SU-DHL-6 (cell line): ENCODE measurements at regions not wholly inside any gene's neighbourhood (a gene's known extent, or its start where the extent isn't known, plus 50 kb on each side); places are given as distances from the start of the nearest gene placed in this dataset.

Experiments used
- EZH2phosphoT487 ChIP-seq: fragments of 200-600 bp; sonication (generic), shearing (Covaris generic); conservative IDR thresholded peaks from 2 replicates; pipeline ENCODE4 v1.6.1; 2018; ENCODE audit warnings: mild to moderate bottlenecking, antibody characterized with exemption, low read length, moderate library complexity, mixed read lengths
- TF ChIP-seq, protein P1 (sequence below): fragments of 200-600 bp; sonication (generic); IDR thresholded peaks from one replicate; pipeline ENCODE4 v1.5.1; 2017; ENCODE audit warnings: antibody characterized with exemption, mild to moderate bottlenecking, low read length, moderate library complexity; ENCODE audit not compliant: insufficient read depth, poor library complexity, severe bottlenecking

DNA sequence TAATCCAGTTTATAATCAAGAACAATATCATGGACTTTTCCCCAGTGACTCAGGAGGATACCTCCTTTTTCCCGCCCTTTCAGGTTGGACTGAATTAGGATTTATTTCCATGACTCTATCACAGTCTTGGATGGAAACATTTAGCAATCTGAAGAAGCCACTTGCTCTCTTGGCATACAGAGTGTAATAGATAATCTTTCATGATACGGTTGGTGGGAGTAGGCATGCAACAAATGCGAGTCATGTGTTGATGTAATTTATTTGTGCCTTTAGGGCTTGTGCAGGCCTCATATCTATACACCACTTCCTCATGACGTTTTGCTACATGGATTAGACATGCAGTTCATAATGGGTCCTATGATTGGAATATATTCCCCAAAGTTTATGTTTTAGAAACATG is 54.2 kb upstream of the MCTP2 start:
- TF ChIP-seq, protein P1, sequence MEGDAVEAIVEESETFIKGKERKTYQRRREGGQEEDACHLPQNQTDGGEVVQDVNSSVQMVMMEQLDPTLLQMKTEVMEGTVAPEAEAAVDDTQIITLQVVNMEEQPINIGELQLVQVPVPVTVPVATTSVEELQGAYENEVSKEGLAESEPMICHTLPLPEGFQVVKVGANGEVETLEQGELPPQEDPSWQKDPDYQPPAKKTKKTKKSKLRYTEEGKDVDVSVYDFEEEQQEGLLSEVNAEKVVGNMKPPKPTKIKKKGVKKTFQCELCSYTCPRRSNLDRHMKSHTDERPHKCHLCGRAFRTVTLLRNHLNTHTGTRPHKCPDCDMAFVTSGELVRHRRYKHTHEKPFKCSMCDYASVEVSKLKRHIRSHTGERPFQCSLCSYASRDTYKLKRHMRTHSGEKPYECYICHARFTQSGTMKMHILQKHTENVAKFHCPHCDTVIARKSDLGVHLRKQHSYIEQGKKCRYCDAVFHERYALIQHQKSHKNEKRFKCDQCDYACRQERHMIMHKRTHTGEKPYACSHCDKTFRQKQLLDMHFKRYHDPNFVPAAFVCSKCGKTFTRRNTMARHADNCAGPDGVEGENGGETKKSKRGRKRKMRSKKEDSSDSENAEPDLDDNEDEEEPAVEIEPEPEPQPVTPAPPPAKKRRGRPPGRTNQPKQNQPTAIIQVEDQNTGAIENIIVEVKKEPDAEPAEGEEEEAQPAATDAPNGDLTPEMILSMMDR, result no peak
- no peak for TF ChIP-seq EZH2phosphoT487
